ENCODE measurements at regions not wholly inside any gene's neighbourhood (a gene's known extent, or its start where the extent isn't known, plus 50 kb on each side); places are given as distances from the start of the nearest gene placed in this dataset.

DNA sequence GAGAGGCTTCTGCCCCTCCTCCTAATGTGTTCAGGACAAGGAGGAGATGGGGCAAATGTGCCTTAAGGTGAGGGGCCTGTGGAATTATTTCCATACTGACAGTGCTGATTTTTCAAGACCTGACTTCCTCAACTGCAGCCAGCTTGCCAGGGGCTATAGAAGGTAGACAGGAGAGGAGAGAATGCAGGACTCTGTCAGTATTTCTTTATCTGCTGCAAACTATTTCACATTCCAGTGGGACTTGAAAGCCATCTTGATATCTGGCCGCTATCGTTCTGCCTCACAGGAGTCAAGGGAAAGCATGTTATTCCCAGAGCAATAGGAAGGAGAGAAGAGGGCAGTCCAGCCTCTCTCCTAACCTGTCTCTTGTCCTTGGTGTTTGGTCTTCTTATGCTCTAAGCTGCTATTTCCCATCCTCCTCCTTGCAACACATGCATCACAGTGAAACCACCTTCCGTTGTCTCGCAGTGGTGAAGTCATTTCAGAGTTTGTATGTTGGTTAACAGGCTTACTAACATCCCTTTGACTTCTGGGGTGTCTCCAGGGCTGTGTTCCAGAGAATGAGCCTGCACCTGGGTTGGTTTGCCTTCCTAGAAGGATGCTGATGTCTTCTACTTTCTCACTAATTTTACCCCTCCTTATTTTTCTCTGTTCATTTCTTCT lies 95.1 kb upstream of the MRPS22 start:
- TF ChIP-seq, protein P1, sequence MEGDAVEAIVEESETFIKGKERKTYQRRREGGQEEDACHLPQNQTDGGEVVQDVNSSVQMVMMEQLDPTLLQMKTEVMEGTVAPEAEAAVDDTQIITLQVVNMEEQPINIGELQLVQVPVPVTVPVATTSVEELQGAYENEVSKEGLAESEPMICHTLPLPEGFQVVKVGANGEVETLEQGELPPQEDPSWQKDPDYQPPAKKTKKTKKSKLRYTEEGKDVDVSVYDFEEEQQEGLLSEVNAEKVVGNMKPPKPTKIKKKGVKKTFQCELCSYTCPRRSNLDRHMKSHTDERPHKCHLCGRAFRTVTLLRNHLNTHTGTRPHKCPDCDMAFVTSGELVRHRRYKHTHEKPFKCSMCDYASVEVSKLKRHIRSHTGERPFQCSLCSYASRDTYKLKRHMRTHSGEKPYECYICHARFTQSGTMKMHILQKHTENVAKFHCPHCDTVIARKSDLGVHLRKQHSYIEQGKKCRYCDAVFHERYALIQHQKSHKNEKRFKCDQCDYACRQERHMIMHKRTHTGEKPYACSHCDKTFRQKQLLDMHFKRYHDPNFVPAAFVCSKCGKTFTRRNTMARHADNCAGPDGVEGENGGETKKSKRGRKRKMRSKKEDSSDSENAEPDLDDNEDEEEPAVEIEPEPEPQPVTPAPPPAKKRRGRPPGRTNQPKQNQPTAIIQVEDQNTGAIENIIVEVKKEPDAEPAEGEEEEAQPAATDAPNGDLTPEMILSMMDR (IDR thresholded peaks at IDR 0.05; ENCODE audit: low read depth, low read length) = no peak
- no peak for TF ChIP-seq EZH2phosphoT487 (IDR thresholded peaks at IDR 0.05; ENCODE audit: low read depth)

Data from OCI-LY3 (cell line).